ENCODE measurements at regions not wholly inside any gene's neighbourhood (a gene's known extent, or its start where the extent isn't known, plus 50 kb on each side); places are given as distances from the start of the nearest gene placed in this dataset.

- no peak for TF ChIP-seq CTCF (IDR thresholded peaks at IDR 0.05 in 4 of 5, conservative IDR thresholded peaks at IDR 0.05 in 1 of 5)
- TF ChIP-seq POLR2A (IDR thresholded peaks at IDR 0.05) = no peak
These were observed 97.7 kb downstream of the CBLN1 start for GRCh38 chr16:49183911-49184310.

Data from gastrocnemius medialis (tissue), 4 donors.